Uterus (tissue), 3 donors: ENCODE measurements at regions not wholly inside any gene's neighbourhood (a gene's known extent, or its start where the extent isn't known, plus 50 kb on each side); places are given as distances from the start of the nearest gene placed in this dataset.

Experiments
- DNase-seq, 2 donors: peaks; one replicate each; pipeline ENCODE4 v3.0.0-alpha.2; 2019 to 2020
- H3K27ac ChIP-seq, 2 donors: fragments of 200-600 bp; sonication (generic); 1 replicate in 1 of 2; 2 replicates in 1 of 2; pipeline ENCODE4 v1.5.1; 2016 to 2018
- H3K27me3 ChIP-seq, 2 donors: fragments of 200-600 bp; sonication (generic); one replicate each; pipeline ENCODE4 v1.5.1; 2018 to 2019; ENCODE audit warnings: control low read depth in 1 of 2
- H3K36me3 ChIP-seq, 2 donors: fragments of 200-600 bp; sonication (generic); one replicate each; pipeline ENCODE4 v1.5.1; 2019; ENCODE audit warnings: control low read depth in 1 of 2
- H3K4me1 ChIP-seq, 2 donors: fragments of 200-600 bp; sonication (generic); one replicate each; pipeline ENCODE4 v1.5.1; 2018 to 2019; ENCODE audit warnings: control low read depth in 1 of 2
- H3K4me3 ChIP-seq, 2 donors: fragments of 200-600 bp; sonication (generic); 1 replicate in 1 of 2; 2 replicates in 1 of 2; pipeline ENCODE4 v1.5.1; 2018 to 2019; ENCODE audit warnings: mild to moderate bottlenecking in 1 of 2
- H3K9me3 ChIP-seq, 2 donors: fragments of 200-600 bp; sonication (generic); one replicate each; pipeline ENCODE4 v1.5.1; 2019; ENCODE audit warnings: control low read depth in 1 of 2
- CTCF ChIP-seq, 4 experiments: fragments of 200-600 bp in 2 of 4; fragments of 450-650 bp in 2 of 4; sonication (generic) in 2 of 4; IDR thresholded peaks; one replicate each; pipeline ENCODE4 v1.5.1; 2016 to 2019; ENCODE audit warnings: antibody characterized with exemption in 4 of 4, mild to moderate bottlenecking in 2 of 4, moderate library complexity in 1 of 4
- POLR2A ChIP-seq, 2 donors: fragments of 450-650 bp; IDR thresholded peaks; one replicate each; pipeline ENCODE4 v1.6.1; 2016; ENCODE audit warnings: antibody characterized with exemption in 2 of 2, mild to moderate bottlenecking in 1 of 2, moderate library complexity in 1 of 2
- intact Hi-C: fragments of 100-400 bp; cut with DNase I; formaldehyde crosslinking; loops from one replicate; pipeline ENCODE4 v1.15.1; 2023; ENCODE audit warnings: low total_unique reads
- donor health status: DM: yes; HTN: yes; CAD: no.

DNA sequence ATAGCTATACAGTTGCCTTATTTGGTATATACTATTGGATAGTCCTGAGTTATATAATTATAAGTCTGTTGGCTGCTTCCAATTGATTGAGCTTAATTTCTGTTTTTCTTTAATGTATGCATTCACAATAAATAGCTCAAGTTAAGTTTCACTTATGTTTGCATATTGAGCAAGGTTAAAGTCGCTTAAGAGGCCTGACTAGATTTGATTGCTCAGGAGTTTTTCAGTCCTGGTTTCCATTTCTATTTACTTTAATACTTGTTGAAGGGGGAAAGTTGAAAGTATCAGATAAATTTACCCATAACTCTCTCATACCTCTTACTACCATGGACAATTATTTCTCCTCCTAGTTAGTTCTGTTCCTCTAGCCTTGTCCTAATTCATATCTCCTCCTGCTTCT is 294.7 kb downstream of the ARL4A start:
- Histone ChIP-seq H3K4me1 (no peaks in the 10 kb centered on the region), H3K36me3 (no peaks in the 10 kb centered on the region), H3K27me3 (no peaks in the 10 kb centered on the region), H3K27ac (no peak overlapping the region), H3K9me3 (no peaks in the 10 kb centered on the region), H3K4me3 (no peak overlapping the region)
- intact Hi-C loops = no loop called here
- DNase-seq = no peak
- no peak for TF ChIP-seq CTCF (IDR thresholded peaks at IDR 0.05)
- no peak for TF ChIP-seq POLR2A (IDR thresholded peaks at IDR 0.05)

GRCh38 chr7:12984117-12984516 is 296.7 kb downstream of the ARL4A start:
- Histone ChIP-seq H3K4me3 (no peak overlapping the region), H3K9me3 (no peaks in the 10 kb centered on the region), H3K27me3 (no peaks in the 10 kb centered on the region), H3K27ac (no peak overlapping the region), H3K4me1 (no peaks in the 10 kb centered on the region), H3K36me3 (no peaks in the 10 kb centered on the region)
- intact Hi-C loops = no loop called here
- no peak for DNase-seq
- TF ChIP-seq POLR2A (IDR thresholded peaks at IDR 0.05) (no peak), CTCF (IDR thresholded peaks at IDR 0.05) (no peak)

- H3K27ac ChIP-seq = no peak overlapping the region
- no peak overlapping the region for H3K4me3 ChIP-seq
- DNase-seq = no peak
- no peak for TF ChIP-seq POLR2A (IDR thresholded peaks at IDR 0.05)
- TF ChIP-seq CTCF (IDR thresholded peaks at IDR 0.05) = no peak
- H3K27me3 ChIP-seq = no peaks in the 10 kb centered on the region
- intact Hi-C loops = no loop called here
- H3K9me3 ChIP-seq = no peaks in the 10 kb centered on the region
- no peaks in the 10 kb centered on the region for H3K4me1 ChIP-seq
- H3K36me3 ChIP-seq = no peaks in the 10 kb centered on the region
Measured at GRCh38 chr7:12985228-12985627, 297.8 kb downstream of the ARL4A start.

GRCh38 chr7:12985752-12986151 is 298.3 kb downstream of the ARL4A start:
- intact Hi-C loops = no loop called here
- no peak for DNase-seq
- Histone ChIP-seq H3K9me3 (no peaks in the 10 kb centered on the region), H3K36me3 (no peaks in the 10 kb centered on the region), H3K4me1 (no peaks in the 10 kb centered on the region), H3K27me3 (no peaks in the 10 kb centered on the region), H3K27ac (no peak overlapping the region), H3K4me3 (no peak overlapping the region)
- TF ChIP-seq CTCF (IDR thresholded peaks at IDR 0.05) = no peak
- TF ChIP-seq POLR2A (IDR thresholded peaks at IDR 0.05) = no peak

DNA sequence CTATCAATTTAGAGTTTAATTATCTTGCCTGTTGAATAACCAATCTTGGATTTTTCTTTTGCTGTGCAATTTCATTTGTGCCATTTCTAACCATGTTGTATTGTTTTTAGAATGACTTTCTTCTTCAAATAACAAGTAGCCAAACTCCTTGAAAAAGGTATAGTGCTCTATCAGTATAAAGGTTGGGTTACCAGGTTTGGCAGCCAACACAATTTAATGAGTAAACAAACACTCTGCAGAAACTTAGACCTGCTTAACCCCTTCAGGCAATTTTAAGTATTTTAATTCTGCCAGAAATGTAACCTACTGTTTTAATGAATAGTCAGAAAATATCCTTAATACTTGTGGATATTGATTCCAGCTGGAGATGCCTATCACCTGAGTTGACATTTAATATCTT is 299.8 kb downstream of the ARL4A start:
- no peaks in the 10 kb centered on the region for H3K9me3 ChIP-seq
- H3K36me3 ChIP-seq = no peaks in the 10 kb centered on the region
- H3K4me3 ChIP-seq = no peak overlapping the region
- no peaks in the 10 kb centered on the region for H3K4me1 ChIP-seq
- H3K27me3 ChIP-seq = no peaks in the 10 kb centered on the region
- intact Hi-C loops = no loop called here
- TF ChIP-seq POLR2A (IDR thresholded peaks at IDR 0.05) = no peak
- no peak for TF ChIP-seq CTCF (IDR thresholded peaks at IDR 0.05)
- H3K27ac ChIP-seq = no peak overlapping the region
- DNase-seq = no peak
